ENCODE measurements at regions not wholly inside any gene's neighbourhood (a gene's known extent, or its start where the extent isn't known, plus 50 kb on each side); places are given as distances from the start of the nearest gene placed in this dataset.
"Not testable (repeated sequence)": the region's sequence is repeated elsewhere in the genome, so short reads cannot be mapped to it uniquely, and the experiment has no call there.

DNA sequence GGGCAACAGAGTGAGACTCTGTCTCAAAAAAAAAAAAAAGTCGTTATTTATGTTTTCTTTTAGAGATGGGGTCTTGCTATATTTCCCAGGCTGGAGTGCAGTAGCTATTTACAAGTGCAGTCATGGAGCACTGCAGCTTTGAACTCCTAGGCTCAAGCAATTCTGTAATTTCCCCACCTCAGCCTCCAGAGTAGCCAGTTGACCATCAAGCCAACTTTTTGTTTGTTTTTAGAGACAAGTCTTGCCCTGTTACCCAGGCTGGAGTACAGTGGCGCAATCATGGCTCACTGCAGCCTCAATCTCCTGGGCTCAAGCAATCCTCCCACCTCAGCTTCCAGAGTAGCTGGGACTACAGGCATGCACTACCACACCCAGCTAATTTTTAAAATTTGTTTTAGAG, 78.7 kb upstream of the PAX2 start:
- TF ChIP-seq POLR2A, EP300, CTCF (IDR thresholded peaks at IDR 0.05): not testable (repeated sequence)

Data from tibial nerve (tissue), 4 donors.